Adrenal gland (tissue), 9 donors: ENCODE measurements at regions not wholly inside any gene's neighbourhood (a gene's known extent, or its start where the extent isn't known, plus 50 kb on each side); places are given as distances from the start of the nearest gene placed in this dataset.

Source experiments
- DNase-seq, 7 donors: peaks; one replicate each; pipeline ENCODE4 v3.0.0-alpha.2; 2019 to 2020
- H3K27ac ChIP-seq, 5 donors: fragments of 200-600 bp; sonication (generic) in 4 of 5; 1 replicate in 3 of 5; 2 replicates in 2 of 5; pipeline versions ENCODE4 v1.5.1 to v1.8.0; 2016 to 2020; ENCODE audit warnings: mild to moderate bottlenecking in 1 of 5
- H3K27me3 ChIP-seq: fragments of 200-600 bp; 2 replicates; pipeline ENCODE4 v1.8.0; 2021
- H3K36me3 ChIP-seq, 2 donors: fragments of 200-600 bp; replicated peaks in 1 of 2; 1 replicate in 1 of 2; 2 replicates in 1 of 2; pipeline versions ENCODE4 v1.5.1 to v1.8.0; 2018 to 2022
- H3K4me1 ChIP-seq, 2 donors: fragments of 200-600 bp; replicated peaks in 1 of 2; 1 replicate in 1 of 2; 2 replicates in 1 of 2; pipeline versions ENCODE4 v1.5.1 to v1.8.0; 2018 to 2021
- H3K4me3 ChIP-seq, 4 donors: fragments of 200-600 bp; sonication (generic) in 3 of 4; one replicate each; pipeline ENCODE4 v1.5.1; 2016 to 2018
- H3K9me3 ChIP-seq, 3 donors: fragments of 200-600 bp; sonication (generic) in 1 of 3; replicated peaks in 1 of 3; 1 replicate in 2 of 3; 2 replicates in 1 of 3; pipeline versions ENCODE4 v1.5.1 to v1.8.0; 2016 to 2021
- CTCF ChIP-seq, 6 experiments: fragments of 450-650 bp in 4 of 6; fragments of 200-600 bp in 2 of 6; sonication (generic) in 1 of 6; IDR thresholded peaks; 1 replicate in 5 of 6; 2 replicates in 1 of 6; pipeline versions ENCODE4 v1.5.1 to v1.8.0; 2016 to 2021; ENCODE audit warnings: antibody characterized with exemption in 6 of 6, mild to moderate bottlenecking in 2 of 6, moderate library complexity in 1 of 6
- POLR2A ChIP-seq, 2 donors: fragments of 450-650 bp; IDR thresholded peaks; one replicate each; pipeline ENCODE4 v1.6.1; 2017; ENCODE audit warnings: antibody characterized with exemption in 2 of 2, mild to moderate bottlenecking in 2 of 2, moderate library complexity in 1 of 2
- WGBS, 4 donors: extraction: QIAGEN DNeasy Blood & Tissue Kit in 2 of 4; methylation state at CpG; one replicate each; pipeline versions ENCODE4 v1.1.5 to v1.1.7; 2013 to 2017; 5-methylcytosine and 5-hydroxymethylcytosine counted together
- intact Hi-C, 2 donors: fragments of 100-400 bp; cut with DNase I; formaldehyde crosslinking; loops; one replicate each; pipeline versions ENCODE4 v1.14.1 to v1.15.0; 2022 to 2023
- donor health status: healthy with polysubstance abuse.
- donor health status: Bipolar disorder and iron deficiency.
- donor health status: DM: yes; HTN: yes; CAD: no.
- donor health status: DM: no; HTN: no; CAD: no.
- donor health status: DM: no; HTN: no; CAD: no.

GRCh38 chr12:19896534-19896933 is 457.2 kb downstream of the AEBP2 start:
- peaks cover 0 to 6% (median 0%) of the 10 kb centered on the region in 3 donors for H3K9me3 ChIP-seq
- intact Hi-C loops: no loop called here
- H3K4me1 ChIP-seq: peaks cover 0 to 9% of the 10 kb centered on the region in 2 donors
- no peak overlapping the region for H3K27ac ChIP-seq
- no peak for TF ChIP-seq POLR2A (IDR thresholded peaks at IDR 0.05)
- TF ChIP-seq CTCF (IDR thresholded peaks at IDR 0.05): no peak
- no peaks in the 10 kb centered on the region for H3K36me3 ChIP-seq
- WGBS, 4 donors: 73 to 82% (median 80%) methylated on average over 3 of the region's 3 CpGs
- H3K27me3 ChIP-seq: no peaks in the 10 kb centered on the region
- no peak for DNase-seq
- no peak overlapping the region for H3K4me3 ChIP-seq

- peaks cover 0 to 6% (median 0%) of the 10 kb centered on the region in 3 donors for H3K9me3 ChIP-seq
- H3K4me3 ChIP-seq: no peak overlapping the region
- 53 to 66% (median 59%) methylated on average over 2 of the region's 2 CpGs for WGBS, 4 donors
- H3K27ac ChIP-seq: no peak overlapping the region
- TF ChIP-seq CTCF (IDR thresholded peaks at IDR 0.05) (no peak), POLR2A (IDR thresholded peaks at IDR 0.05) (no peak)
- no peaks in the 10 kb centered on the region for H3K36me3 ChIP-seq
- peaks cover 0 to 9% of the 10 kb centered on the region in 2 donors for H3K4me1 ChIP-seq
- no peaks in the 10 kb centered on the region for H3K27me3 ChIP-seq
- intact Hi-C loops: no loop called here
- no peak for DNase-seq
Measured at GRCh38 chr12:19897900-19898408, 458.7 kb downstream of the AEBP2 start.

GRCh38 chr12:19901841-19902240 is 462.5 kb downstream of the AEBP2 start:
- no peaks in the 10 kb centered on the region for H3K4me1 ChIP-seq
- TF ChIP-seq CTCF (IDR thresholded peaks at IDR 0.05) (no peak), POLR2A (IDR thresholded peaks at IDR 0.05) (no peak)
- no peak overlapping the region for H3K27ac ChIP-seq
- no peak for DNase-seq
- no peaks in the 10 kb centered on the region for H3K27me3 ChIP-seq
- WGBS, 4 donors: 75 to 90% (median 85%) methylated on average over 1 of the region's 1 CpG
- intact Hi-C loops: no loop called here
- H3K9me3 ChIP-seq: peaks cover 0 to 6% (median 0%) of the 10 kb centered on the region in 3 donors
- no peak overlapping the region for H3K4me3 ChIP-seq
- no peaks in the 10 kb centered on the region for H3K36me3 ChIP-seq

- WGBS, 4 donors: 31 to 62% (median 52%) methylated on average over 1 of the region's 1 CpG
- intact Hi-C loops: no loop called here
Measured at GRCh38 chr12:19904819-19905218, 463.5 kb upstream of the PDE3A start.

GRCh38 chr12:19908830-19909229 is 459.5 kb upstream of the PDE3A start:
- no peaks in the 10 kb centered on the region for H3K9me3 ChIP-seq
- WGBS, 4 donors: 23 to 36% (median 29%) methylated on average over 3 of the region's 3 CpGs
- no peaks in the 10 kb centered on the region for H3K27me3 ChIP-seq
- TF ChIP-seq POLR2A (IDR thresholded peaks at IDR 0.05): no peak
- TF ChIP-seq CTCF (IDR thresholded peaks at IDR 0.05): no peak
- no peaks in the 10 kb centered on the region for H3K36me3 ChIP-seq
- no peak overlapping the region for H3K27ac ChIP-seq
- DNase-seq: no peak
- intact Hi-C loops: no loop called here
- no peaks in the 10 kb centered on the region for H3K4me1 ChIP-seq
- no peak overlapping the region for H3K4me3 ChIP-seq

More at GRCh38 chr12:19904819-19905218, 463.5 kb upstream of the PDE3A start:
- no peaks in the 10 kb centered on the region for H3K9me3 ChIP-seq
- no peak for TF ChIP-seq POLR2A (IDR thresholded peaks at IDR 0.05)
- no peaks in the 10 kb centered on the region for H3K4me1 ChIP-seq
- H3K4me3 ChIP-seq: no peak overlapping the region
- no peak overlapping the region for H3K27ac ChIP-seq
- no peak for DNase-seq
- H3K27me3 ChIP-seq: no peaks in the 10 kb centered on the region
- no peaks in the 10 kb centered on the region for H3K36me3 ChIP-seq
